GM18861 (cell line): ENCODE measurements at regions not wholly inside any gene's neighbourhood (a gene's known extent, or its start where the extent isn't known, plus 50 kb on each side); places are given as distances from the start of the nearest gene placed in this dataset.
"Not testable (repeated sequence)": the region's sequence is repeated elsewhere in the genome, so short reads cannot be mapped to it uniquely, and the experiment has no call there.

Experiments
- ATAC-seq: cut with Tn5 transposase; IDR thresholded peaks from one replicate; pipeline ENCODE4 v1.9.1; 2021; ENCODE audit not compliant: unreplicated experiment

DNA sequence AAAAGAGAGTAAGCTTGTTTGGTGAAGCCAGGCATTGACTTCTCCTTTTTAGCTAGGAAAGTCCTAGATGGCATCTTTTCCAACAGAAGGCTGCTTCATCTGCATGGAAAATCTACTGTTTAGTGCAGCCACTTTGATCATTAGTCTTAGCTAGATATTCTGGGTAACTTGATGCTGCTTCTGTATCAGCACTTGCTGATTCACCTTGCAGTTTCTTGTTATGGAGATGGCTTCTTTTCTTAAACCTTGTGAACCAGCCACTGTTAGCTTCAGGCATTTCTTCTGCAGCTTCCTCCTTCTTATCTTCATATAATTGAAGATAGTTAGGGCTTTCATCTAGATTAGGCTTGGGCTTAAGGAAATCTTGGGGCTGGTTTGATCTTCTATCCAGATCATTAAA is 639.7 kb downstream of the TDRD15 start:
- ATAC-seq, result no peak

DNA sequence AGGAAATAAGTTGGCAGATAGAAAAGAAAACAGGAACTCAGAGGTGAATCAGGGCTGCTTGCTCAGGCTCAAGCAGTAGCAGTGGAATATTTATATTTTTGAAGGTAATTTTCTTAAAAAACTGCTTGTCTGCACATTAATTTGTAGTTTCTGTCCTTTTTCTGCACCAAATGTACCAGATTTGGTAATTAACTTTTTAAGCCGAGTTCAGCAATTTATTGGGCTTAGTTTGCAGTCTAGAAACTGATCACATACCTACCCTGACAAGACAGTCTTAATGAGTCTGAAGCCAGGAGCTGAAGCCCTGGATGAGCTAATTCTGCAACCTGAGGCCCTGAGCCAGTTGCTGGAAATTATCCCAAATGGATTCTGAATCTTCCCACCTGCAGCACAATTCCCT is 647.0 kb downstream of the TDRD15 start:
- no peak for ATAC-seq

DNA sequence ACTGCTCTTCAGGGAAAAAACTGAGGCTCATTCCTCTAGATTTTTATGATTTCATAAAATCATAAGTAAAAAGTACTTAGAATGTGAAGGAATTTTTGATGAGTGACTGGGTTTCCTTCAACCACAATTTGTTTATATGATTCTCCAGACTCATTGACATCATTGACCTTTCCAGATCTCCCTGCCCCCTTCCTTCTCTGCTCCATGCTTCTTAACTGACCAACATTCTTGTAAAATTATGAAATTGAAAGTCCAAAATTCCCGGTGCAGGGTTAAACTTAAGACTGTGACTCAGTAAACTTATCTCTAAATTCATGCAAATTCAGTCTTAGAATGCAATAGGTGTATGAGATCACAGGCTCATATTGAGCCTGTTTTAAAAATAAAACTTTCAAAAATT is 648.9 kb downstream of the TDRD15 start:
- no peak for ATAC-seq

DNA sequence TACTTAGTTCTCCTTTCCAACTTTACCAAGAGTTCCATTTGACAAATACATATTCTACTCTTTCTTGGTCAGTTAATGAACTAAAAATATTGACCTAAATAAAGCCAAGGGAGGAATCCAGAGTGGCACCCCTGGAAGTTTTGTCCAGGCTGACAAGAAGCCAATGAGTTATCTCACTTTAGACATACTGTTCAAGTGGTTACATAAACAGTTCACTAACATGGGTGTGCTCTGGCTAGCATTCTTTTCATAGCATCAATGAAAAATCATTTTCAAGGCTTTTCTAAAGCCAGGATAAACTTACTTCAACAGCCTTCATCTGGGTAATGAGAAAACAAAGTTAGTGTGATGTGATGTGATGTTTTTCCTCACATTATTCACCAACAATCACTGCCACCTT is 649.4 kb downstream of the TDRD15 start:
- no peak for ATAC-seq

DNA sequence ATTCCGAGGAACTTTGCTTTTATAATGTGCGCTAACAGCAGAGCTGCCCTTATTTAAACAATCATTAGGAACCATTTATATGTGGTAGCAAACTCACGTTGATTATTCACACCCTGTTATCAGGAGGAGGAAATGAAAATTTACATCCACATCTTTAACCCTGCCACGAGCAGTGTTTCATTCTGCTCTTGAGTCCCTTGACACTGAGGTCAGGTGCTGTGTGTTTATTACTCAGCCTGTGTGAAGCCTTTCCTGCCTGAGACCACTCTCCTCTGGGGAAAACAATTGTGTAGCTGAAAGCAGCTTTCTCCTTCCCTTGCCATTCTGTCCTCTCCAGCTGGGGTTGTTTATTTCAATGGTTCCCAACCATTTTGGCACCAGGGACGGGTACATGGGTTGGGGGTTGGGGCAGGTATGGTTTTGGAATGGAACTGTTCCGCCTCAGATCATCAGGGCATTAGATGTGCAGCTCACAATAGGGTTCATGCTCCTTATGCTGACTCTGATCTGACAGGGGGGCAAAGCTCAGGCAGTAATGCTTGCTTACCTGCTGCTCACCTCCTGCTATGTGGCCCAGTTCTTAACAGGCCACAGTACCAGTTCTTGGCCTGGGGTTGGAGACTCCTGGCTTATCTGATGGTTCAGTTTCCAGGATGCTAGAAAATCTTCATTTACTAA is 651.1 kb downstream of the TDRD15 start:
- no peak for ATAC-seq

DNA sequence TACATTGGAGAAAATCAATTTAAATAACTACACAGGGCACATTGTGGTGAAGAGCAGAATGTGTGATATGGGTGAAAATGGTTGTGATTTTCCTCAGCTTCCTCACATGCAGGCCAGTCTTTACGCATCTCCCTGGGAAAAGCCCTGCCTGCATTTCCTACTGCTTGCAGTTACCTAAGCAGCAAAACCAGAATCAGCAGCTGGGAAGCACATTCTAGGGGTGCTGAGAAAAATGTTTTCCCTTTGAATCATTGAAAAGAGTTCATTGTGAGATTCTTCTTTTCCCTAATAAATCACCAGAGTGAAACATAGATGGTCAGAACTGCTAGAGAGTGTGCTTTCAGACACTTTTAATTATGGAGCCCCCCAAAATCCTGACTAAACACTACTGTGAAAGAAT is 656.0 kb downstream of the TDRD15 start:
- no peak for ATAC-seq

DNA sequence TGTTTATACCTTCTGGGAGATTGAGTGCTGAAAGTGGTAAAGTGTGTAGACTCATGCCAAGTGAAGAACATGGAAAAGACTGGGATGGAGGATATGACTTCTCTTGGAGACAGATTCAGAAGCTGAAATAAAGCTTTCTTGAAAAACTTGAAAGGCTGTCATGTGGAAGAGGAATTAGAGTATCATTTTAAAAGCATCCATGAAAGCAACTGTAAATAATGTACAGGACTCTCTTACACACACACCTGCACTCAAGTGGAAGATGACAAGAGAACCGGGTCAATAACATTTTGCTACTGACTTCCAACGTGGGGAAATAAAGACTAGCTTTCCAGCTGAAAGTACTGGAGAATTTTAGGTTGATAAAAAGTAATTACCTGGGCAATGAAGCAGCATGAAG is 658.2 kb downstream of the TDRD15 start:
- ATAC-seq, result no peak

DNA sequence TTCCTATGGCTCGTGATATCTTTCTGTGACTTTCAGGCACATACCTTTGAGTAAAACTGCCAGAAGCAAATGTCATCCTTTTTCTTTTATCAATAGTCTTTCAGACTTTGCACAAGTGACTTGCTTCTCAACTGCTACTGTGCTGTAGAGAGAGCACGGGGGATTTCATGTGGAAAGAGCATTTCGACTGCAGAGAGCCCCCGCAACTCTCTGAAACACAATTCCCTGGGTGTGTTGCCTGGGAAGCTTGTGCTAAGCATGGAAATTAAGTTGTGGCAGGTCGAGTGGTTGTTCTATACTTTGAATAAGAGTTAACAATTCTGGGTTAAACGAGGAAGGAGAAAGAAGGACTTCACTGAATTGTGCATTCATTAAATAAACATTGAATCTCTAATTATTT is 659.1 kb downstream of the TDRD15 start:
- no peak for ATAC-seq

DNA sequence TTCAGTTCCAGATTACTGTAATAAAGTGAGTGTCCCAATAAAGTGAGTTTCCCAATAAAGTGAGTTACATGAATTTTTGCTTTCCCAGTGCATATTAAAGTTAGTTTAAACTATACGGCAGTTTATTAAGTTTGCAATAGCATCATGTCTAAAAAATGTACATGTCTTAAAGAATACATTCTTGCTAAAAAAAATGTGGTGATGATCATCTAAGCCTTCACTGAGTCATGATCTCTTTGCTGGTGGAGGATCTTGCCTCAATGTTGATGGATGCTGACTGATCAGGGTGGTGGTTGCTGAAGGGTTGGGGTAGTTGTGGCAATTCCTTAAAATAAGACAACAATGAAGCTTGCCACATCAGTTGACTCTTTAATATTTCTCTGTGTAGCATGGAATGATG is 664.2 kb downstream of the TDRD15 start:
- ATAC-seq, result no peak

DNA sequence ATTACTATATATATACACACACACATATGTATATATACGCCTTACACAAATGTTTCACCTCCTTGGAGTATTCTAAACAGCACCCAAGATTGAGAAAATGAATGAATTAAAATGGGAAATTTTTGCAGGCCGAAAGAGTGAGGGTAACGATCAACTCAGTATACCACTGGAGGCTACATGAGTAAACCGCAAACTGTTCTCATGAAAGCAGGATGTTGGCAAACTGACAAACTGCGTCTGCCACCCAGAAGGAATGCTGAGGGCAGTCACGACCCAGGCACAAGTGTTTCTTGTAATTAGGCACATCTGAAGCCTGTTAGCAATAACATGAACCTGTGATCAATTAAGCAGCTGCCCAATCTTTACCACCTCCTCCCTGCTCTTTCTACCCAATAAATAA is 666.5 kb downstream of the TDRD15 start:
- ATAC-seq, result not testable (repeated sequence)

DNA sequence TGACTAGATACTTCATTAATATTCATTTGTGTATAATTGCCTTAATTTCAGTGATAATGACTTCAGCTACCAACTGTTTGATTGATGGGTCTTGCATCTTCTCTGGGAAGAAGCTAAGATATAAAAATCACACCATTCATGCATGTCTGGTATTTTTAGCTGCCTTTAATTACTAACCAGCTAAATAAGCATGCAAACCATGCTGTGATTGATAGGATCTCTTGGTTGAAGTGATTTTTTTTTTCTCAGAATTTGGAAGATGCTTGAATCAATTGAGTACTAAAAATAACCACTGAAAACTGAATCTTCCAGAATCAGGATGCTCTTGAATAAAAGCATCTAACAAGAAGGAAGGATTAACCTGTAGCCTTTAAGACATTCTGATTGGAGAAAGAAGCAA is 668.8 kb downstream of the TDRD15 start:
- no peak for ATAC-seq

DNA sequence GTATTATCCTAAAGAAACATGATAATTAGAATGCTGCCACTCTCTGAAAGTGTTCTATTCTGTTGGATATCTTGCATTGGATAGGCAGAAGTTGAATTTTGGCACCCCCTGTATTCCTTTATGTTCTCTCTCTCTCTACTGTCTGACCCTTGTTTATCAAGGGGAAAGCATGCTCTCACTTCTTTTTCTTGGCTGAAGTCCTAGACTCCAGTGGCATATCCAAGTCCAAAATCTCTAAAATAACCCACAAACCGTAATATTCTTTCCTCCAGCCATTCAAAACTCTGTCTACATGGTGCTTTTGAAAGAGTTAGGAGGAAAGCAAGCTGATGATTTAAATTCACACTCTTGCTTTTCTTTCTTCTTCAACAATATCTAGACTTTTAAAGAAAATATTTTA is 669.7 kb downstream of the TDRD15 start:
- ATAC-seq, result no peak

DNA sequence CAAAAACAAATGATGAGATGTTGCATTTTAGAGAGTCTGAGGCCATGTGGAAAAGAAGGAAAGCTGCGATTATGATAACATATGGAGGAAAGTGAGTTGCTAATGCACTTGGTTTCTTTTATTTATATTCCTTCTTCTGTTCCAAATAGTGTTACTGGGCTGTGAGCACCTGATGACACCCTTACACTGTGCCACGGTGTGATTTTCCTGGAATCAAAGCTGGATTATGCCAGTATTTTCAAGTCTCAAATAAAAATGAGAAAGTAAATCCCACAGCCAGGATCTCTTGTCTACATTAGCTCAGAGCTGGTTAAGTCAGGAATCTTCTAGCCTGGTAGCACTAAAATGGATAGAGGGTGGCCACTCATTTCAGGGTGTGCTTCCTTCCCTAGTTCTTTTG is 670.8 kb downstream of the TDRD15 start:
- no peak for ATAC-seq

DNA sequence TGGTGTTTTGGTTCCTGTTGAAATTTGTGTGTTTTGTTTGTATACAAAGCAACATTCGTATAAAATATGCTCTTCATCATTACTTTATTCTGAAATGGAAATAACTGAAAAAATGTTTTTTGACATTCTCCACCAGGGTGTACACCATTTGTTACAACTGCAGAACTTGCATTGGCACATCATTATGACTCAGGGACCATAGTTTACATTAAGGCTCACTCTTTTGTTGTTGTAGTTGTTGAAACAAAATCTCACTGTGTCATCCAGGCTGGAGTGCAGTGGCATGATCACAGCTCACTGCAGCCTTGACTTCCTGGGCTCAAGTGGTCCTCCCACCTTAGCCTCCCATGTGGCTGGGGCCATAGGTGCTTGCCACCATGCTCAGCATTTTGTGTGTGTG is 676.6 kb downstream of the TDRD15 start:
- no peak for ATAC-seq

DNA sequence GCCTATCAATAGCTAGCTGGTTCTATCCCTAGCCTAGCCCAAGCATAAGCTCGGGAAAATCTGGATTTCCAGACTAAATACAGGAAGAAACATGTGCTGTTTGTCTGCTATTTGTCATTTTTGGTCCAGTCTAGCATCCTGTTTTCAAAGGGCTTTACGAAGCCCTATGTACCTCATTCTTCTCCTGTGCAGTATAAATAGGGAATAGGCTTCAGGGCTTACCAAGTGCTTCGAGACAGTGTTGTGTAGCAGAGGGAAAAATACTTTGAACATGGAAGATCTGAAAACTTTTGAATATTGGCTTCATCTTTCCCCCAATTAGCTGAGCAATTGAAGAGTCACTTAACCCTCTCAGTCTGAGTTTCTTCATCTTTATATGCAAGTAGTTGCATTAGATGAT is 679.8 kb downstream of the TDRD15 start:
- no peak for ATAC-seq

DNA sequence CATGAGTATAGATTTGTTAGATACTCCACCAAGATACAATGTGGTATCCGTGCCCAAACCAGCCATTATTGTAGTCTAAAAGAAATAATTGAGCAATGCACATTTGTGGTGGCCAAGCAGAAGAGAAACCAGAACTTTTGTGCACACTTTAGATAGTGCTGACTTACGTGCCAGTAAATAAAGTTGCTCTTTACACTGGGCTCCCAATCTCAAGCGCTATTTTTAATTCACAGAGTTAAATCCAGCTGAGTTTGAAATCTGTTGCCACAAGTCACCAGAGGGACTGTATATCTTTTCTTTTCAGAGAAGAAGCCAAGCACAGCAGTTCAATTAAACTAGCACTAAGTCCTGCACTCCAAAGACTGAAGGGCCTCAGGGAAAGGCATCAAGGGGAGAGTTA is 680.4 kb downstream of the TDRD15 start:
- ATAC-seq, result no peak

DNA sequence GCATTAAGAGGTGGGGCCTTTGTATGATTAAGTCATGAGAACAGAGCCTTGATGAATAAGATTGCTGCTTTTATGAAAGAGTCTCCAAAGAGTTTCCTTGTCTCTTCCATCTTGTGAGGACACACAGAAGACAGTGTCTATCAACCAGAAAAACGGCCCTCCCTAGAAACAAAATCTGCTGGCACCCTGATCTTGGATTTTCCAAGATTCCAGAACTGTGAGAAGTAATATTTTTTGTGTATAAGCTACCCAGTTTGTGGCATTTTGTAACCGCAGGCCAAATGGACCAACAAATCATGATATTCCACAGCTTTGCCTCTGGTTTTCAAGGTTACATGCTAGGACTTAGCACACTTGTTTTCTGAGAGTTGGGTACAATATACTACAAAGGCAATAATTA is 687.8 kb downstream of the TDRD15 start:
- ATAC-seq, result no peak

DNA sequence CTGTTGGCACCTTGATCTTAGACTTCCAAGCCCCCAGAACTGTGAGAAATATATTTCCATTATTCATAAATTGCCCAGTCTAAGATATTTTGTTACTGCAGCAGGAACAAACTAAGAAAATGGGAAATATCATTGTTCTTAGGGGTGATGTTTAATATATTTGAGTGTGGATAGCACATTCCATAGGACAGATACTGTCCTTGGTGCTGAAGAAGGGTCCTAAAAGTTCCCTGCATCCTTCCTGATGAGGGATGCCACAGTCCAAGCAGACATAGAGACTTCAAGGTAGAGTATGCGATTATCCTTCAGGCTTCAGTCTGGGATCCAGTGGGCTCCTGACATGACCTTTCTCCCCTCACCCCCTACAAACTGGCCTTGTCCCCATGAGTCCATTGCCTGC is 689.0 kb downstream of the TDRD15 start:
- no peak for ATAC-seq

DNA sequence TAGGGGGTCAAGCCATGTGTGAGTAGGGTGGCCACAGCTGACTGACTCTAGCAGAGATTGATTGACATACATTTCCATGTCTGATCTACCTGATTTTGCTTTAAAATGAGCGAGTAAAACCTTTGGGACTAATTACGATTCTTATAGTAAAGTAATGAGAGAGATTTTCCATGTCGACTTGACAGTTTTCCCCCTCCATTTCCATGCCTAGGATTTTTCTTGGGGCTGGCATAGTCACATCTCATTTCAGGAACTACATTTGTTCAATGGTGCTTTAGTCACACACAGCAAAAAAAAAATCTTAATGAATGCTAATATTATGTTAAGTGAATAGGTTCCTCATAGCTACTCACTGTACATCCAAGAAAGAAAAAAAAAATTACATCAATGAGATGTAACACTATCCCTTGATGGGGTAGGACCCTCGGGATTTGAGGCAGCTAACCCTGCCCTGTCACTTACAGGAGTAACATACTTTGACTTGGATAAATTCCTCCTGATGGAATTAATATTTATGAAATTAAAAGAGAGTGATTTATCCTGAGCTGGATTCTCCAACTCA is 690.9 kb downstream of the TDRD15 start:
- no peak for ATAC-seq

DNA sequence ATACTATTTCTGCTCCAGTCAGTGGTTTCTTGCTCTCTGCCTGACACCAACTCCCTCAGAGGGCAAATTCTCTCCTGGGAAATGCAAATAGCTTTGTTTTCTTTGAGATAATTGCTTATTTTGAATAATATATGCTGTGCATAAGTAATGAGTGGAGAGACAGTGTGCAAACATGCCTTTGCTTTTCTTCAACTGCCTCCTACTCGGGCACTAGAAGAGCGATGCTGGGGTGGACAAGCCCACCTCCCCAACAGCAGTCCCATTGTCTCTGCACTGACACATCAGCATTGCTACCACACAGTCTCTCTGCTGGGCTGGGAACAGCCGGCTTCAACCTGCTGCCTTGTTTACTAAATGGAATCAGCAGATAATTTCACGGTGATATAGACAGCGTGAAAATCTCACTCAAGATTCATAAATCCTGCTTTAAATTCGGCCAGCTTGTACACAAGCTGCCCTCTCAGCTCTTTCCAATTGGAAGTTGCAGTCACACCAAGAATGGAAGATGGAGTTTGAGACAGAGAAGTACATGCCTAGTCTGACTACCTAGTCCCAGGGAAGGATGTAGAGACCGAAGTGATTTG is 694.5 kb downstream of the TDRD15 start:
- ATAC-seq, result no peak

DNA sequence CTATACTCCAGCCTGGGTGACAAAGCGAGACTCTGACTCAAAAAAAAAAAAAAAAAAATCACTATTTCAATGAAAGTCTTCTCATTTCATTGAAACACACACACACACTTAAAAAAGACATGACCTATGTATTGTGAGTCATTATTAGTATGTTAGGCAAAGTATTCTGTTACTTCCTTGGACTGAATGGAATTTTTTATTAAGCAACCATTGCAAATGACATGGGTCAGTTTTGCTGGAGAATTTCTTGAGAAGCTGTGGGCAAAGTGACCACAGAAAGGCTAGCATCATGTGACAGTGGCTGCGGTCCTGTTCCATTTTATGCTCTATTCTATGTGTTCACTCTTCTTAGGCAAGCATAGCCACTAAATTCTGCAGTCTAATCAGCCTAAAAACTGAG is 695.7 kb downstream of the TDRD15 start:
- ATAC-seq, result no peak

DNA sequence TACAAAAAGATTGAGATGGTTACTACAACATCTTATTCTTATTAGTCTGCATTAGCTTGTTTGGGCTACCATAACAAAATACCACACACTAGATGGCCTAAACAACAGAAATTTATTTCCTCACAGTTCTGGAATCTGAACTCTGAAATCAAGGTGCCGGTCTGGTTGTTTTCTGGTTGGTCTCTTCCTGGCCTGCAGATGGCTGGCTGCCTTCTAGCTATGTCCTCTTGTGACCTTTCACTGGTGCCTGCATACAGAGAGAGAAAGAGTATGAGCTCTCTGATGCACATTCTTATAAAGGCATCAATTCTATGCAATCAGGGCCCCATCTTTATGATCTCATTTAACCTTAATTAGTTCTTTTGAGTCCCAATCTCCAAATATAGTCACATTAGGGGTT is 696.5 kb downstream of the TDRD15 start:
- ATAC-seq, result no peak

DNA sequence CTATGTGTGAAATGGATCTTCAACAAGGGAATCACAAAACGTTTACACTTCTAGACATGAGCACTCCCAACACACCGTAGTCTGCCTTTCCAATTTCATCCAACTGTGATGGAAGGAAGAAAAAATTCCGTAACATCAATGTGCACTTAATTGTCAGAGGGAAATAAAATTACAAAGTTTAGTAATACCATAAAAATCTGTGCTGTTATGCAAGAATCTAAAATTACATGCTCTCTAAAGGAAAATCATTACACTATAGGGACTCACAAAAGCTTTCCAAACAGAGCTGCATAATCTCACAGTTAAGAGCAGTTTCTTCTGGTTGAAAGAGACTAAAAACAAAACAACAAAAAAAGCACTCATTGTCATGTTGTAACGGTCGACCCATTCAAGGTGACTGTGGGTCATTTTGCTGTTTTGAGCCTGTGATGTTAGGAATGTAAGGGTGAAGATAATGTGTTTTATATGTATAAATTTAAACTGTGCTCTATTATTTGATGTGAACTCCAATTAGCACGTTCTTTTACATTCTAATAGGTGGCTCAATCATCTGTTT is 698.0 kb downstream of the TDRD15 start:
- no peak for ATAC-seq
